HCT116 (cell line): ENCODE measurements at regions not wholly inside any gene's neighbourhood (a gene's known extent, or its start where the extent isn't known, plus 50 kb on each side); places are given as distances from the start of the nearest gene placed in this dataset.

ENCODE experiments used
- CEBPB ChIP-seq: IDR thresholded peaks from 2 replicates; pipeline ENCODE4 v1.6.1; 2012; ENCODE audit warnings: low read depth
- EGR1 ChIP-seq: IDR thresholded peaks from 2 replicates; pipeline ENCODE4 v1.6.1; 2012; ENCODE audit warnings: low read depth
- EZH2 ChIP-seq: fragments of 200-600 bp; sonication (generic); IDR thresholded peaks from 2 replicates; pipeline ENCODE4 v1.6.1; 2017; ENCODE audit warnings: antibody characterized with exemption, mixed run types
- POLR2A ChIP-seq: IDR thresholded peaks from 2 replicates; pipeline ENCODE4 v1.7.0; 2011; ENCODE audit warnings: borderline replicate concordance; ENCODE audit not compliant: insufficient read depth, insufficient read length; ENCODE audit errors: extremely low read depth
- POLR2AphosphoS5 ChIP-seq: IDR thresholded peaks from 2 replicates; pipeline ENCODE4 v1.6.1; 2011; ENCODE audit warnings: mild to moderate bottlenecking, low read depth, low read length, moderate library complexity
- SP1 ChIP-seq: IDR thresholded peaks from 2 replicates; pipeline ENCODE4 v1.6.1; 2012; ENCODE audit warnings: low read depth
- TF ChIP-seq, protein P1 (sequence below), 3 experiments: fragments of 200-600 bp in 1 of 3; sonication (generic) in 1 of 3; IDR thresholded peaks in 2 of 3; conservative IDR thresholded peaks in 1 of 3; 2 replicates each; pipeline ENCODE4 v1.5.1; 2012 to 2017; ENCODE audit warnings: low read depth in 2 of 3, low read length in 2 of 3, antibody characterized with exemption in 1 of 3, borderline replicate concordance in 1 of 3, control low read depth in 1 of 3, mild to moderate bottlenecking in 1 of 3, mixed read lengths in 1 of 3, mixed run types in 1 of 3, moderate library complexity in 1 of 3; ENCODE audit not compliant: insufficient read depth in 1 of 3
- TF ChIP-seq, protein P2 (sequence below): IDR thresholded peaks from 2 replicates; pipeline ENCODE4 v1.6.1; 2011; ENCODE audit warnings: mild to moderate bottlenecking, low read length, moderate library complexity; ENCODE audit not compliant: insufficient replicate concordance; ENCODE audit errors: extremely low read depth
- TF ChIP-seq, protein P3 (sequence below): IDR thresholded peaks from 2 replicates; pipeline ENCODE4 v1.6.1; 2012

DNA sequence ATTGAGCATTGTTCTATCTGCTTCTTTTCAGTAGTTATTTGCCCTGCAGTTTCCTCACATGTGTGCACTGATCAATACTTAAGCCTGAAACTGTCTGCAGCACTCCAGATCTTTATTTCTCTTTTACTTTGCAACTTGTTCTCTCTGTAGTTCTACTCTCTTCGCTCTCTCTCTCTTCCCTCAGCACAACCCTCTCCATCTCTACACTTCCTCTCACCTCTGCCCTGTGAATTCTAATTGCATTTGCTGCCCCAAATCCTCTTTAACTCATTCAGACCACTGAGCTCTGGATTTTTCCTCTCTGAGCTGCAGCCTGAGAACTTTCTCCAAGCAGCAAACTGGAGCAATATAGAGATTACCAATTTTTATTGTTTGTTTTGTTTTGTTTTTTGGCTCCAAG lies 1035.5 kb downstream of the FSCB start:
- TF ChIP-seq, protein P1, sequence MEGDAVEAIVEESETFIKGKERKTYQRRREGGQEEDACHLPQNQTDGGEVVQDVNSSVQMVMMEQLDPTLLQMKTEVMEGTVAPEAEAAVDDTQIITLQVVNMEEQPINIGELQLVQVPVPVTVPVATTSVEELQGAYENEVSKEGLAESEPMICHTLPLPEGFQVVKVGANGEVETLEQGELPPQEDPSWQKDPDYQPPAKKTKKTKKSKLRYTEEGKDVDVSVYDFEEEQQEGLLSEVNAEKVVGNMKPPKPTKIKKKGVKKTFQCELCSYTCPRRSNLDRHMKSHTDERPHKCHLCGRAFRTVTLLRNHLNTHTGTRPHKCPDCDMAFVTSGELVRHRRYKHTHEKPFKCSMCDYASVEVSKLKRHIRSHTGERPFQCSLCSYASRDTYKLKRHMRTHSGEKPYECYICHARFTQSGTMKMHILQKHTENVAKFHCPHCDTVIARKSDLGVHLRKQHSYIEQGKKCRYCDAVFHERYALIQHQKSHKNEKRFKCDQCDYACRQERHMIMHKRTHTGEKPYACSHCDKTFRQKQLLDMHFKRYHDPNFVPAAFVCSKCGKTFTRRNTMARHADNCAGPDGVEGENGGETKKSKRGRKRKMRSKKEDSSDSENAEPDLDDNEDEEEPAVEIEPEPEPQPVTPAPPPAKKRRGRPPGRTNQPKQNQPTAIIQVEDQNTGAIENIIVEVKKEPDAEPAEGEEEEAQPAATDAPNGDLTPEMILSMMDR (IDR thresholded peaks at IDR 0.05 in 2 of 3, conservative IDR thresholded peaks at IDR 0.05 in 1 of 3; ENCODE audit: borderline replicate concordance in 1 of 3, insufficient read depth in 1 of 3, low read depth in 2 of 3, low read length in 2 of 3), result no peak
- TF ChIP-seq CEBPB, result no peak
- TF ChIP-seq, protein P2, sequence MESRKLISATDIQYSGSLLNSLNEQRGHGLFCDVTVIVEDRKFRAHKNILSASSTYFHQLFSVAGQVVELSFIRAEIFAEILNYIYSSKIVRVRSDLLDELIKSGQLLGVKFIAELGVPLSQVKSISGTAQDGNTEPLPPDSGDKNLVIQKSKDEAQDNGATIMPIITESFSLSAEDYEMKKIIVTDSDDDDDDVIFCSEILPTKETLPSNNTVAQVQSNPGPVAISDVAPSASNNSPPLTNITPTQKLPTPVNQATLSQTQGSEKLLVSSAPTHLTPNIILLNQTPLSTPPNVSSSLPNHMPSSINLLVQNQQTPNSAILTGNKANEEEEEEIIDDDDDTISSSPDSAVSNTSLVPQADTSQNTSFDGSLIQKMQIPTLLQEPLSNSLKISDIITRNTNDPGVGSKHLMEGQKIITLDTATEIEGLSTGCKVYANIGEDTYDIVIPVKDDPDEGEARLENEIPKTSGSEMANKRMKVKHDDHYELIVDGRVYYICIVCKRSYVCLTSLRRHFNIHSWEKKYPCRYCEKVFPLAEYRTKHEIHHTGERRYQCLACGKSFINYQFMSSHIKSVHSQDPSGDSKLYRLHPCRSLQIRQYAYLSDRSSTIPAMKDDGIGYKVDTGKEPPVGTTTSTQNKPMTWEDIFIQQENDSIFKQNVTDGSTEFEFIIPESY, result no peak
- no peak for TF ChIP-seq POLR2AphosphoS5
- no peak for TF ChIP-seq EZH2
- TF ChIP-seq SP1, result no peak
- TF ChIP-seq, protein P3, sequence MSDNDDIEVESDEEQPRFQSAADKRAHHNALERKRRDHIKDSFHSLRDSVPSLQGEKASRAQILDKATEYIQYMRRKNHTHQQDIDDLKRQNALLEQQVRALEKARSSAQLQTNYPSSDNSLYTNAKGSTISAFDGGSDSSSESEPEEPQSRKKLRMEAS, result no peak
- TF ChIP-seq POLR2A, result no peak
- no peak for TF ChIP-seq EGR1
